Esophagus muscularis mucosa (tissue), 4 donors: ENCODE measurements at regions not wholly inside any gene's neighbourhood (a gene's known extent, or its start where the extent isn't known, plus 50 kb on each side); places are given as distances from the start of the nearest gene placed in this dataset.

Experiments used
- DNase-seq: peaks from one replicate; pipeline ENCODE4 v3.0.0-alpha.2; 2017; ENCODE audit errors: extremely low spot score
- H3K27ac ChIP-seq, 4 donors: fragments of 200-600 bp; sonication (generic); replicated peaks in 1 of 4; 1 replicate in 3 of 4; 2 replicates in 1 of 4; pipeline ENCODE4 v1.5.1; 2016 to 2019; ENCODE audit warnings: mild to moderate bottlenecking in 1 of 4
- H3K27me3 ChIP-seq, 4 donors: fragments of 200-600 bp; sonication (generic); one replicate each; pipeline versions ENCODE4 v1.5.1 to v1.6.0; 2016 to 2019
- H3K36me3 ChIP-seq, 4 donors: fragments of 200-600 bp; sonication (generic); one replicate each; pipeline ENCODE4 v1.5.1; 2016 to 2019
- H3K4me1 ChIP-seq, 4 donors: fragments of 200-600 bp; sonication (generic); one replicate each; pipeline ENCODE4 v1.5.1; 2016 to 2019
- H3K4me3 ChIP-seq, 4 donors: fragments of 200-600 bp; sonication (generic); 1 replicate in 2 of 4; 2 replicates in 2 of 4; pipeline ENCODE4 v1.5.1; 2016 to 2019; ENCODE audit warnings: mild to moderate bottlenecking in 4 of 4, moderate library complexity in 1 of 4
- H3K9me3 ChIP-seq, 4 donors: fragments of 200-600 bp; sonication (generic); 1 replicate in 3 of 4; 2 replicates in 1 of 4; pipeline ENCODE4 v1.5.1; 2016 to 2019
- EP300 ChIP-seq: sonication (generic); formaldehyde crosslinking; IDR thresholded peaks from one replicate; pipeline ENCODE4 v1.6.1; 2017; ENCODE audit warnings: antibody characterized with exemption
- POLR2A ChIP-seq: fragments of 450-650 bp; IDR thresholded peaks from one replicate; pipeline ENCODE4 v1.6.1; 2017; ENCODE audit warnings: antibody characterized with exemption, moderate library complexity, mild to moderate bottlenecking, low read depth
- POLR2AphosphoS5 ChIP-seq, 2 donors: sonication (generic); formaldehyde crosslinking; IDR thresholded peaks; one replicate each; pipeline ENCODE4 v1.6.1; 2017; ENCODE audit warnings: antibody characterized with exemption in 2 of 2
- WGBS: methylation state at CpG from one replicate; pipeline ENCODE4 v1.1.5; 2018; 5-methylcytosine and 5-hydroxymethylcytosine counted together
- intact Hi-C: fragments of 100-400 bp; cut with DNase I; formaldehyde crosslinking; loops from one replicate; pipeline ENCODE4 v1.15.1; 2023
- TF ChIP-seq, protein P1 (sequence below), 3 experiments: fragments of 200-600 bp in 2 of 3; fragments of 450-650 bp in 1 of 3; sonication (generic) in 2 of 3; IDR thresholded peaks; one replicate each; pipeline ENCODE4 v1.5.1; 2017 to 2019; ENCODE audit warnings: antibody characterized with exemption in 3 of 3, mild to moderate bottlenecking in 2 of 3, moderate library complexity in 1 of 3

GRCh38 chrX:8946563-8946962 lies 87.4 kb downstream of the FAM9B start:
- Histone ChIP-seq H3K9me3 (no peaks in the 10 kb centered on the region), H3K36me3 (no peaks in the 10 kb centered on the region), H3K27ac (no peak overlapping the region), H3K27me3 (no peaks in the 10 kb centered on the region), H3K4me3 (no peak overlapping the region), H3K4me1 (no peaks in the 10 kb centered on the region)
- intact Hi-C loops, result no loop called here
- WGBS, result 81% methylated on average over 2 of the region's 2 CpGs
- TF ChIP-seq POLR2A, result no peak
- TF ChIP-seq, protein P1, sequence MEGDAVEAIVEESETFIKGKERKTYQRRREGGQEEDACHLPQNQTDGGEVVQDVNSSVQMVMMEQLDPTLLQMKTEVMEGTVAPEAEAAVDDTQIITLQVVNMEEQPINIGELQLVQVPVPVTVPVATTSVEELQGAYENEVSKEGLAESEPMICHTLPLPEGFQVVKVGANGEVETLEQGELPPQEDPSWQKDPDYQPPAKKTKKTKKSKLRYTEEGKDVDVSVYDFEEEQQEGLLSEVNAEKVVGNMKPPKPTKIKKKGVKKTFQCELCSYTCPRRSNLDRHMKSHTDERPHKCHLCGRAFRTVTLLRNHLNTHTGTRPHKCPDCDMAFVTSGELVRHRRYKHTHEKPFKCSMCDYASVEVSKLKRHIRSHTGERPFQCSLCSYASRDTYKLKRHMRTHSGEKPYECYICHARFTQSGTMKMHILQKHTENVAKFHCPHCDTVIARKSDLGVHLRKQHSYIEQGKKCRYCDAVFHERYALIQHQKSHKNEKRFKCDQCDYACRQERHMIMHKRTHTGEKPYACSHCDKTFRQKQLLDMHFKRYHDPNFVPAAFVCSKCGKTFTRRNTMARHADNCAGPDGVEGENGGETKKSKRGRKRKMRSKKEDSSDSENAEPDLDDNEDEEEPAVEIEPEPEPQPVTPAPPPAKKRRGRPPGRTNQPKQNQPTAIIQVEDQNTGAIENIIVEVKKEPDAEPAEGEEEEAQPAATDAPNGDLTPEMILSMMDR (IDR thresholded peaks at IDR 0.05), result no peak
- DNase-seq, result no peak

- Histone ChIP-seq H3K4me3 (no peak overlapping the region), H3K9me3 (no peaks in the 10 kb centered on the region), H3K27me3 (no peaks in the 10 kb centered on the region), H3K36me3 (no peaks in the 10 kb centered on the region), H3K4me1 (no peaks in the 10 kb centered on the region), H3K27ac (no peak overlapping the region)
- 72% methylated on average over 3 of the region's 3 CpGs for WGBS
- intact Hi-C loops, result no loop called here
- no peak for DNase-seq
- TF ChIP-seq, protein P1 (IDR thresholded peaks at IDR 0.05), result no peak
- TF ChIP-seq POLR2A (no peak), POLR2AphosphoS5 (IDR thresholded peaks at IDR 0.05) (no peak), EP300 (no peak)
These were observed 94.6 kb downstream of the FAM9B start for GRCh38 chrX:8939322-8939721.

DNA sequence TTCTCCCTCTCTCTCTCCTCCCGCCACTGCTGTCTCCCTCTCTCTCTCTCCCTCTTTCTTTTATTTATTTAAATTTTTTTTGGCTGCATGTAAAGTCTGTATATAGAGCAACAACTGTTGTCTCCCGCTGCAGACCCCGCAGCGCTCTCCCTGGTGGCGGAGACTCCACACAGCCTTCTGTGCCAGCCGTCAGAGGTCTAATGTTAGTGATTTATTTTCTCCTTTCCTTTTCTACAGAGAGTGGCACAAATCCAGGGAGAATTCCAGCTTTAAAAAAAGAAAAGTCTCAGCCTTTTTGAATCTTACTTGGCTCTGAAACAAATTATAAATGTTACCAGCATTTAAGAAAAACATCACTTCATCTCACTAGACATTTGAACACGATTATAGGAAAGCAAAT lies 106.2 kb downstream of the FAM9B start:
- 51% methylated on average over 7 of the region's 7 CpGs for WGBS
- Histone ChIP-seq H3K4me3 (no peak overlapping the region), H3K27me3 (no peaks in the 10 kb centered on the region), H3K4me1 (peaks cover 0 to 13% (median 0%) of the 10 kb centered on the region in 4 donors), H3K9me3 (no peaks in the 10 kb centered on the region), H3K36me3 (no peaks in the 10 kb centered on the region), H3K27ac (no peak overlapping the region)
- intact Hi-C loops, result no loop called here
- TF ChIP-seq POLR2A, result no peak
- TF ChIP-seq POLR2AphosphoS5 (IDR thresholded peaks at IDR 0.05), result no peak
- TF ChIP-seq EP300, result no peak
- TF ChIP-seq, protein P1 (IDR thresholded peaks at IDR 0.05), result no peak
- no peak for DNase-seq

DNA sequence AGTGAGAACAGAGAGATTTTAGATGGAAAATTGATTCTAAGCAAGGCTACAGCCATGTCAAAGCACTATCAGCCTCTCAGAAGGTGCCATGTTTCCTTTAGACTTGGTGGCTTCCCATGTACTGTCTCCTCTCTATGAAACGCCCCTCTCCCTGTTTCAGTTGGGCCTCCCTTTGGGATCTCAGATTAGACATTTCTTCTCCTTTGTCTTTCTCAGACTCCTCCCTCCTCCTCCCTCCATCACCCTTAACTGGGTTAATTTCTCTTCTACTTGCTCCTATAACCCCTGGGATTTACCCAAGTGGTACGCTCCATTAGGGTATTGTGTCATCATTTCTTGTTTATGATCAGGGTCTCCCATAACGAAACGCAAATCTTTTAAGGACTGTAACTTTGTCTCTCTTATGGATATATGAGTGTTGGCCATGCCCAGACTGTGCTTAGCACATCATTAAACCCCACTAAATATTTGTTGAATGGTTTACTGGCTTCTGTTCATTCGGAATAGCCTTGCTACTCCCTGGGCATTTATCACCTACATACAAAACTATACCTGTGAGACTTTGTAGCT lies 106.8 kb downstream of the FAM9B start:
- no peaks in the 10 kb centered on the region for H3K9me3 ChIP-seq
- H3K4me1 ChIP-seq, result peaks cover 0 to 13% (median 0%) of the 10 kb centered on the region in 4 donors
- H3K27ac ChIP-seq, result no peak overlapping the region
- no peaks in the 10 kb centered on the region for H3K36me3 ChIP-seq
- H3K4me3 ChIP-seq, result no peak overlapping the region
- no peaks in the 10 kb centered on the region for H3K27me3 ChIP-seq
- intact Hi-C loops, result no loop called here
- DNase-seq, result no peak
- TF ChIP-seq, protein P1 (IDR thresholded peaks at IDR 0.05), result no peak
- TF ChIP-seq POLR2AphosphoS5 (IDR thresholded peaks at IDR 0.05), result no peak
- TF ChIP-seq POLR2A, result no peak
- TF ChIP-seq EP300, result no peak
- WGBS, result 60% methylated on average over 5 of the region's 5 CpGs

DNA sequence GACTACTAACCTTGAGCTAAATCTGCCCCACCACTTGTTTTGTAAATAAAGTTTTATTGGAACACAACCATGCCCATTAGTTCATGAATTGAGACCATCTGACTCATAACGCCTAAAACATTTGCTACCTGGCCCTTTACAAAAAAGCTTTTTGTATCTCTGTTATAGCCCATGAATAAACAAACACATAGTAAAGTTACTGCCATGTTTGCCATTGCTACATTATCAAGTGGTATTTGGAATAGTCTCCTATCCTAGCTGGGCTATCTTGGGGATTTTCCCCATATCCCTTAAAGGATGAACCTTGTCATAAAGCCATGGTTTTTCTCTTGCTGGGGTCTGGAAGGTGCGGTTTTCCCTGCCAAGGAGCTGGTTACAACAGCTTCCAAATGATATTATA lies 112.3 kb downstream of the FAM9B start:
- H3K27me3 ChIP-seq, result no peaks in the 10 kb centered on the region
- no peaks in the 10 kb centered on the region for H3K9me3 ChIP-seq
- no peaks in the 10 kb centered on the region for H3K4me1 ChIP-seq
- no peak overlapping the region for H3K4me3 ChIP-seq
- H3K27ac ChIP-seq, result no peak overlapping the region
- no peak for DNase-seq
- WGBS, result 60% methylated on average over 2 of the region's 2 CpGs
- no peaks in the 10 kb centered on the region for H3K36me3 ChIP-seq
- TF ChIP-seq, protein P1 (IDR thresholded peaks at IDR 0.05), result no peak
- TF ChIP-seq POLR2AphosphoS5 (IDR thresholded peaks at IDR 0.05) (no peak), EP300 (no peak), POLR2A (no peak)
- intact Hi-C loops, result no loop called here
